H1 (cell line): ENCODE measurements at regions not wholly inside any gene's neighbourhood (a gene's known extent, or its start where the extent isn't known, plus 50 kb on each side); places are given as distances from the start of the nearest gene placed in this dataset.

ENCODE experiments used
- CBX5 ChIP-seq: fragments of 300-800, 300-1000 bp; sonication (generic); IDR thresholded peaks from 2 replicates; pipeline ENCODE4 v1.7.1; 2016; ENCODE audit warnings: antibody characterized with exemption, low read length, low read depth
- TF ChIP-seq, protein P1 (sequence below): fragments of 300-600 bp; sonication (generic); IDR thresholded peaks from 2 replicates; pipeline ENCODE4 v1.7.1; 2012; ENCODE audit warnings: low read length, moderate library complexity, mild to moderate bottlenecking, inconsistent platforms; ENCODE audit not compliant: insufficient replicate concordance

DNA sequence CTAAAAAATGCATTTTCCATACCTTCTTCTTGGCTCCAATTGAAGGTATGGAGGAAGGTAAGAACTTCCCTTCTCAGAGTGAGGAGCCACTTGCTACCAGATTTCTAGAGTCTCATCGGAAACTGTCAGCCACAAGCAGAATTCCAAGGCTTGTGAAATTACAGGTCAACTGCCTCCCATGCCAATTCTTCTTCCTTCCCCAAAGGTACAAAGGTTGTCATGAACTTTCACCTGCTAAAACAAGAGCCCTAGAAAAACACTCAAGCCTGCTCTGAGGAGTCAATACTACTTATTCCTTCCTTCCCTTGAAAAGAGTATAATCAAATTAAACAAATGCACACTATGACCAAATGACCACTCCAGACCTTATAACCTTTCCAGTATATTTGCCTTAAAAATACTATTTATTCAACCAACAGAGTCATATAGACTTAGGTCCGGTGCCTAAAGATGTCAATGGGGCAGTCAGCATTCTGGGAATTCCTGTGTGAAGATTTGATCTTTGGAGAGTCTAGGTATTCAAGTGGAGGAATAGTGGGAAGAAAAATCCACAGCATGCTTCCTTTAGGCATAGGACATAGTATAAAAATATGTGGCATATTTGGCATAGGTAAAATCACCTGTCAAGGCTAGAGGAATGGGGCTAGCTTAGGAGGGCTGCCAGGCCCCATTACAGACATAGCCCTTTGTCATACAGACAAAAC lies 539.3 kb downstream of the LIG4 start (continued):
- TF ChIP-seq, protein P1, sequence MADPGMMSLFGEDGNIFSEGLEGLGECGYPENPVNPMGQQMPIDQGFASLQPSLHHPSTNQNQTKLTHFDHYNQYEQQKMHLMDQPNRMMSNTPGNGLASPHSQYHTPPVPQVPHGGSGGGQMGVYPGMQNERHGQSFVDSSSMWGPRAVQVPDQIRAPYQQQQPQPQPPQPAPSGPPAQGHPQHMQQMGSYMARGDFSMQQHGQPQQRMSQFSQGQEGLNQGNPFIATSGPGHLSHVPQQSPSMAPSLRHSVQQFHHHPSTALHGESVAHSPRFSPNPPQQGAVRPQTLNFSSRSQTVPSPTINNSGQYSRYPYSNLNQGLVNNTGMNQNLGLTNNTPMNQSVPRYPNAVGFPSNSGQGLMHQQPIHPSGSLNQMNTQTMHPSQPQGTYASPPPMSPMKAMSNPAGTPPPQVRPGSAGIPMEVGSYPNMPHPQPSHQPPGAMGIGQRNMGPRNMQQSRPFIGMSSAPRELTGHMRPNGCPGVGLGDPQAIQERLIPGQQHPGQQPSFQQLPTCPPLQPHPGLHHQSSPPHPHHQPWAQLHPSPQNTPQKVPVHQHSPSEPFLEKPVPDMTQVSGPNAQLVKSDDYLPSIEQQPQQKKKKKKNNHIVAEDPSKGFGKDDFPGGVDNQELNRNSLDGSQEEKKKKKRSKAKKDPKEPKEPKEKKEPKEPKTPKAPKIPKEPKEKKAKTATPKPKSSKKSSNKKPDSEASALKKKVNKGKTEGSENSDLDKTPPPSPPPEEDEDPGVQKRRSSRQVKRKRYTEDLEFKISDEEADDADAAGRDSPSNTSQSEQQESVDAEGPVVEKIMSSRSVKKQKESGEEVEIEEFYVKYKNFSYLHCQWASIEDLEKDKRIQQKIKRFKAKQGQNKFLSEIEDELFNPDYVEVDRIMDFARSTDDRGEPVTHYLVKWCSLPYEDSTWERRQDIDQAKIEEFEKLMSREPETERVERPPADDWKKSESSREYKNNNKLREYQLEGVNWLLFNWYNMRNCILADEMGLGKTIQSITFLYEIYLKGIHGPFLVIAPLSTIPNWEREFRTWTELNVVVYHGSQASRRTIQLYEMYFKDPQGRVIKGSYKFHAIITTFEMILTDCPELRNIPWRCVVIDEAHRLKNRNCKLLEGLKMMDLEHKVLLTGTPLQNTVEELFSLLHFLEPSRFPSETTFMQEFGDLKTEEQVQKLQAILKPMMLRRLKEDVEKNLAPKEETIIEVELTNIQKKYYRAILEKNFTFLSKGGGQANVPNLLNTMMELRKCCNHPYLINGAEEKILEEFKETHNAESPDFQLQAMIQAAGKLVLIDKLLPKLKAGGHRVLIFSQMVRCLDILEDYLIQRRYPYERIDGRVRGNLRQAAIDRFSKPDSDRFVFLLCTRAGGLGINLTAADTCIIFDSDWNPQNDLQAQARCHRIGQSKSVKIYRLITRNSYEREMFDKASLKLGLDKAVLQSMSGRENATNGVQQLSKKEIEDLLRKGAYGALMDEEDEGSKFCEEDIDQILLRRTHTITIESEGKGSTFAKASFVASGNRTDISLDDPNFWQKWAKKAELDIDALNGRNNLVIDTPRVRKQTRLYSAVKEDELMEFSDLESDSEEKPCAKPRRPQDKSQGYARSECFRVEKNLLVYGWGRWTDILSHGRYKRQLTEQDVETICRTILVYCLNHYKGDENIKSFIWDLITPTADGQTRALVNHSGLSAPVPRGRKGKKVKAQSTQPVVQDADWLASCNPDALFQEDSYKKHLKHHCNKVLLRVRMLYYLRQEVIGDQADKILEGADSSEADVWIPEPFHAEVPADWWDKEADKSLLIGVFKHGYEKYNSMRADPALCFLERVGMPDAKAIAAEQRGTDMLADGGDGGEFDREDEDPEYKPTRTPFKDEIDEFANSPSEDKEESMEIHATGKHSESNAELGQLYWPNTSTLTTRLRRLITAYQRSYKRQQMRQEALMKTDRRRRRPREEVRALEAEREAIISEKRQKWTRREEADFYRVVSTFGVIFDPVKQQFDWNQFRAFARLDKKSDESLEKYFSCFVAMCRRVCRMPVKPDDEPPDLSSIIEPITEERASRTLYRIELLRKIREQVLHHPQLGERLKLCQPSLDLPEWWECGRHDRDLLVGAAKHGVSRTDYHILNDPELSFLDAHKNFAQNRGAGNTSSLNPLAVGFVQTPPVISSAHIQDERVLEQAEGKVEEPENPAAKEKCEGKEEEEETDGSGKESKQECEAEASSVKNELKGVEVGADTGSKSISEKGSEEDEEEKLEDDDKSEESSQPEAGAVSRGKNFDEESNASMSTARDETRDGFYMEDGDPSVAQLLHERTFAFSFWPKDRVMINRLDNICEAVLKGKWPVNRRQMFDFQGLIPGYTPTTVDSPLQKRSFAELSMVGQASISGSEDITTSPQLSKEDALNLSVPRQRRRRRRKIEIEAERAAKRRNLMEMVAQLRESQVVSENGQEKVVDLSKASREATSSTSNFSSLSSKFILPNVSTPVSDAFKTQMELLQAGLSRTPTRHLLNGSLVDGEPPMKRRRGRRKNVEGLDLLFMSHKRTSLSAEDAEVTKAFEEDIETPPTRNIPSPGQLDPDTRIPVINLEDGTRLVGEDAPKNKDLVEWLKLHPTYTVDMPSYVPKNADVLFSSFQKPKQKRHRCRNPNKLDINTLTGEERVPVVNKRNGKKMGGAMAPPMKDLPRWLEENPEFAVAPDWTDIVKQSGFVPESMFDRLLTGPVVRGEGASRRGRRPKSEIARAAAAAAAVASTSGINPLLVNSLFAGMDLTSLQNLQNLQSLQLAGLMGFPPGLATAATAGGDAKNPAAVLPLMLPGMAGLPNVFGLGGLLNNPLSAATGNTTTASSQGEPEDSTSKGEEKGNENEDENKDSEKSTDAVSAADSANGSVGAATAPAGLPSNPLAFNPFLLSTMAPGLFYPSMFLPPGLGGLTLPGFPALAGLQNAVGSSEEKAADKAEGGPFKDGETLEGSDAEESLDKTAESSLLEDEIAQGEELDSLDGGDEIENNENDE, result no peak
- no peak for TF ChIP-seq CBX5
